Gastroesophageal sphincter (tissue), 4 donors: ENCODE measurements at regions not wholly inside any gene's neighbourhood (a gene's known extent, or its start where the extent isn't known, plus 50 kb on each side); places are given as distances from the start of the nearest gene placed in this dataset.

Experiments
- ATAC-seq: fragments of 150-250 bp; one replicate; pipeline ENCODE4 v1.9.1; 2016; ENCODE audit warnings: mild to moderate bottlenecking, moderate library complexity
- H3K27ac ChIP-seq, 4 donors: fragments of 200-600 bp; sonication (generic) in 3 of 4; 1 replicate in 3 of 4; 2 replicates in 1 of 4; pipeline ENCODE4 v1.5.1; 2016 to 2019
- H3K27me3 ChIP-seq: fragments of 200-600 bp; sonication (generic); one replicate; pipeline ENCODE4 v1.5.1; 2019
- H3K36me3 ChIP-seq, 2 donors: fragments of 200-600 bp; sonication (generic); one replicate each; pipeline ENCODE4 v1.5.1; 2019; ENCODE audit warnings: control low read depth in 1 of 2
- H3K4me1 ChIP-seq, 3 donors: fragments of 200-600 bp; sonication (generic); 1 replicate in 2 of 3; 2 replicates in 1 of 3; pipeline ENCODE4 v1.5.1; 2016 to 2019; ENCODE audit warnings: control low read depth in 2 of 3
- H3K4me3 ChIP-seq, 2 donors: fragments of 200-600 bp; sonication (generic); one replicate each; pipeline ENCODE4 v1.5.1; 2019; ENCODE audit warnings: mild to moderate bottlenecking in 1 of 2, moderate library complexity in 1 of 2
- H3K9me3 ChIP-seq, 3 donors: fragments of 200-600 bp; sonication (generic); one replicate each; pipeline ENCODE4 v1.5.1; 2017 to 2019; ENCODE audit warnings: control low read depth in 2 of 3
- EP300 ChIP-seq: sonication (generic); formaldehyde crosslinking; IDR thresholded peaks from one replicate; pipeline ENCODE4 v1.6.1; 2017; ENCODE audit warnings: antibody characterized with exemption, mild to moderate bottlenecking
- POLR2A ChIP-seq, 2 donors: fragments of 450-650 bp; IDR thresholded peaks; one replicate each; pipeline ENCODE4 v1.6.1; 2017; ENCODE audit warnings: antibody characterized with exemption in 2 of 2, mild to moderate bottlenecking in 2 of 2, moderate library complexity in 1 of 2
- POLR2AphosphoS5 ChIP-seq: sonication (generic); formaldehyde crosslinking; IDR thresholded peaks from one replicate; pipeline ENCODE4 v1.6.1; 2017; ENCODE audit warnings: antibody characterized with exemption
- WGBS, 2 donors: methylation state at CpG; one replicate each; pipeline ENCODE4 v1.1.5; 2018; ENCODE audit warnings: low coverage in 1 of 2; 5-methylcytosine and 5-hydroxymethylcytosine counted together
- TF ChIP-seq, protein P1 (sequence below), 4 experiments: fragments of 200-600 bp in 2 of 4; fragments of 450-650 bp in 2 of 4; sonication (generic) in 1 of 4; IDR thresholded peaks; one replicate each; pipeline ENCODE4 v1.5.1; 2017 to 2019; ENCODE audit warnings: antibody characterized with exemption in 4 of 4, mild to moderate bottlenecking in 2 of 4, moderate library complexity in 2 of 4

DNA sequence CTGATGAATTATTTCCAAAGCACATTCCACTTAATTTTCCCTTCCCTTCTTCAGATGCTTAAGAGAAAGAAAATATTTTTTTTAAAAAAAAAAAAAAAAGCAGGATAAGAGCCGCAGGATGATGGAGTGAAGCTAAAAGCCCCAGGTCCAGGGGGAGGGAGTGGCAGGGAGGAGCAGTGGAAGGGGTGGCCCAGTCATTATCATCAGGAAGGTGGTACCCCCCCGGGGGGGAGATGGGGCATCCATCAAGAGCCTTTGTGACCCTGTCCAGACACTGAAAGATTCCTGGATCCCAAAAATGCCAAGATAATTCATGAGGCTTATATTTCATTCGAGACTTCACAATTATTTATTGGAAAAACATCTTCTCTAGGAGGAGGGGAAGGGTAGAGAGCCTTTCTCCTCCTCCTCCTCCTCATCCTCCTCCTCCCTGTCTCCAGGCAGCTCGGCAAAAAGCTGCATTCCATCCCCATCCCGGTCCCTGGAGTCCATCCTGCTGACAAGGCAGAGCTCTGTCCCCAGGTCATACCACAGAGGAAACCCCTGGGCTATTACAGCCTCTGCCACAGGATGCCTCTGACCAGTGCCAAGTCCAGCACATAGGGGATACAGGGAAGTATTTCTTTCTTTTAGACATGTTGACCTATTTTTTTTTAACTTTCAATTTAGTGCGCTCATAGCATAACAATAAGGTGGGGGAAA is 125.3 kb downstream of the TWIST2 start:
- Histone ChIP-seq H3K27me3 (peaks cover 15% of the 10 kb centered on the region), H3K36me3 (no peaks in the 10 kb centered on the region), H3K9me3 (peaks cover 0 to 8% (median 0%) of the 10 kb centered on the region in 3 donors), H3K4me3 (no peak overlapping the region), H3K4me1 (peaks cover 0 to 32% (median 5%) of the 10 kb centered on the region in 3 donors), H3K27ac (peak overlapping the region in 3 of 4 donors; percentile 33 to 67 (median 57))
- 31% methylated on average over 5 to 6 of the region's 6 CpGs for WGBS, 2 donors
- ATAC-seq = no peak
- no peak for TF ChIP-seq EP300
- TF ChIP-seq, protein P1, sequence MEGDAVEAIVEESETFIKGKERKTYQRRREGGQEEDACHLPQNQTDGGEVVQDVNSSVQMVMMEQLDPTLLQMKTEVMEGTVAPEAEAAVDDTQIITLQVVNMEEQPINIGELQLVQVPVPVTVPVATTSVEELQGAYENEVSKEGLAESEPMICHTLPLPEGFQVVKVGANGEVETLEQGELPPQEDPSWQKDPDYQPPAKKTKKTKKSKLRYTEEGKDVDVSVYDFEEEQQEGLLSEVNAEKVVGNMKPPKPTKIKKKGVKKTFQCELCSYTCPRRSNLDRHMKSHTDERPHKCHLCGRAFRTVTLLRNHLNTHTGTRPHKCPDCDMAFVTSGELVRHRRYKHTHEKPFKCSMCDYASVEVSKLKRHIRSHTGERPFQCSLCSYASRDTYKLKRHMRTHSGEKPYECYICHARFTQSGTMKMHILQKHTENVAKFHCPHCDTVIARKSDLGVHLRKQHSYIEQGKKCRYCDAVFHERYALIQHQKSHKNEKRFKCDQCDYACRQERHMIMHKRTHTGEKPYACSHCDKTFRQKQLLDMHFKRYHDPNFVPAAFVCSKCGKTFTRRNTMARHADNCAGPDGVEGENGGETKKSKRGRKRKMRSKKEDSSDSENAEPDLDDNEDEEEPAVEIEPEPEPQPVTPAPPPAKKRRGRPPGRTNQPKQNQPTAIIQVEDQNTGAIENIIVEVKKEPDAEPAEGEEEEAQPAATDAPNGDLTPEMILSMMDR (IDR thresholded peaks at IDR 0.05) = no peak
- no peak for TF ChIP-seq POLR2A (IDR thresholded peaks at IDR 0.05)
- TF ChIP-seq POLR2AphosphoS5 = no peak

DNA sequence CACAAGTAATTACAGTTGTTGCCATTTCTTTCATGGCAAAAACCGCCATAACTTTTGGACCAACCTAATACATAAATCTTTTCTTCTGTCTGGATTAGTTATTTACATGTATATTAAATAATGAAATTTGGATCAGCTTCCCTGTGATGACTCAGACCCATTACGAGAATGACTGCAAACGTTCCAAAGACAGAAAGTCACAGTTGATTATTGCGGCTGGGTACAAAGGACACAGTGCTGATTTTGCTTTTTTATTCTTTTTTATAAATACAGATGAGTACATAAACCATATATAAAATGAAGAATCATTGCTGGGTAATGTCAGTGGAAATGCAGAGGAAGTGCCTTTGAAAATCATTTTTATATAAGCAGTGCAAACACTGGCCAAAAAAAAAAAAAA is 126.2 kb downstream of the TWIST2 start:
- no peak for ATAC-seq
- H3K36me3 ChIP-seq = no peaks in the 10 kb centered on the region
- no peak overlapping the region for H3K4me3 ChIP-seq
- H3K27me3 ChIP-seq = peaks cover 15% of the 10 kb centered on the region
- H3K27ac ChIP-seq = peak overlapping the region in 2 of 4 donors; percentile 67 to 73
- H3K4me1 ChIP-seq = peaks cover 0 to 32% (median 5%) of the 10 kb centered on the region in 3 donors
- peaks cover 0 to 8% (median 0%) of the 10 kb centered on the region in 3 donors for H3K9me3 ChIP-seq
- WGBS, 2 donors = 25 to 33% methylated on average over 4 of the region's 4 CpGs
- TF ChIP-seq, protein P1 (IDR thresholded peaks at IDR 0.05) = no peak
- TF ChIP-seq EP300 (no peak), POLR2AphosphoS5 (peak; percentile 38), POLR2A (IDR thresholded peaks at IDR 0.05) (no peak)

DNA sequence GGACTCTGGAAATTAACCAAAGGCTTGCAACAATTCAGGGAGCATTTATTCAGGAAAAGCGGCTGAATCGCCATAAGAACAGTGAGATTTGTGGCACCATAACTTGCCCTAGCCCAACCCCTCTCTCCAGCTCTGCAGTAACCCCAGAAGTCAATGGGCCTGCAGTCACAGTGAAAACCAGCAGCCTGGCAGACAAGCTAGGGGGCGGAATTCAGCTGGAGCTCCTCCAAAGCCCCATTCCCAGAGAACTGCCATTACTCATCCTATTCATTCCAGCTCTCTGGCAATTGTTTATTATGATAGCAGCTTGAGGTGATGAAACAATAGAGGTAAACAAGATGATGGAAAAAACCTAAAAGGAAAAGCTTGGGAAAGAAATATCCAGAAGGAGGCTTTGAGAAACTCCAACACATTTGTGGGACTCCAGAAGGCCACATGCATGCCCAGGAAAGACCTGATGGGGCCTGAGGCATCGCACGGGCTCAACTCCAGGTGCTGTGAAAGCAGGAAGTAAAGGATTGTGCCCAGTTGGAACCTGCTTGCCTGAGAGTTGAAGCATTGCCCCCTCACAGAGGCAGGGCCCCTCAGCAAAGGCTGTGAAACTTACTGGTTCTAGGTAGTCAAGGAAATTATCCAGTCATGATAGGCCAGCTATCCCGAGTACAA is 126.7 kb downstream of the TWIST2 start:
- 40 to 46% methylated on average over 3 to 4 of the region's 6 CpGs for WGBS, 2 donors
- Histone ChIP-seq H3K9me3 (peaks cover 0 to 8% (median 0%) of the 10 kb centered on the region in 3 donors), H3K27ac (peak overlapping the region; percentile 62 to 80 (median 70)), H3K4me3 (no peak overlapping the region), H3K27me3 (peaks cover 15% of the 10 kb centered on the region), H3K36me3 (no peaks in the 10 kb centered on the region), H3K4me1 (peaks cover 0 to 32% (median 5%) of the 10 kb centered on the region in 3 donors)
- TF ChIP-seq POLR2AphosphoS5 (peak; percentile 34), POLR2A (IDR thresholded peaks at IDR 0.05) (no peak)
- TF ChIP-seq, protein P1 (IDR thresholded peaks at IDR 0.05) = peak in 1 of 4 experiments; percentile 63
- ATAC-seq = peak; percentile 83

DNA sequence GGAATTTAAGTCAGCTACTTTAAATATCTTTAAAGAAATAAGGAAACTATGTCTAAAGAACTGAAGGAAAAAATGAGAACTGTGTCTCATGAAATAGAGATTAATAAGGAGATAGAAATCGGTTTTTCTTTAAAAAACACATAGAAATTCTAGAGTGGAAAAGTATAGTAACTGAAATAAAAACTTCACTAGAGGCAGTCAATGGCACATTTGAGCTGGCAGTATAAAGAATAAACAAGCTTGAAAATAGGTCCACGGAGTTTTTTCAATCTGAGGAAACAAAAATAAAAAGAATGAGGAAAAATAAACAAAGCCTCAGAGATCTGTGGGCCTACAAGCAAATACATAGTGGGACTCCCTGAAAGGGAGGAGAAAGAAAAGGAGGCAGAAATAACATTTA is 127.5 kb downstream of the TWIST2 start:
- peaks cover 8% of the 10 kb centered on the region for H3K27me3 ChIP-seq
- peaks cover 0 to 31% (median 5%) of the 10 kb centered on the region in 3 donors for H3K4me1 ChIP-seq
- peak overlapping the region in 2 of 4 donors; percentile 67 to 73 for H3K27ac ChIP-seq
- H3K9me3 ChIP-seq = peaks cover 0 to 8% (median 0%) of the 10 kb centered on the region in 3 donors
- no peak for TF ChIP-seq POLR2AphosphoS5
- 56 to 70% methylated on average over 2 of the region's 2 CpGs for WGBS, 2 donors
- no peak overlapping the region for H3K4me3 ChIP-seq
- no peak for ATAC-seq
- no peaks in the 10 kb centered on the region for H3K36me3 ChIP-seq

DNA sequence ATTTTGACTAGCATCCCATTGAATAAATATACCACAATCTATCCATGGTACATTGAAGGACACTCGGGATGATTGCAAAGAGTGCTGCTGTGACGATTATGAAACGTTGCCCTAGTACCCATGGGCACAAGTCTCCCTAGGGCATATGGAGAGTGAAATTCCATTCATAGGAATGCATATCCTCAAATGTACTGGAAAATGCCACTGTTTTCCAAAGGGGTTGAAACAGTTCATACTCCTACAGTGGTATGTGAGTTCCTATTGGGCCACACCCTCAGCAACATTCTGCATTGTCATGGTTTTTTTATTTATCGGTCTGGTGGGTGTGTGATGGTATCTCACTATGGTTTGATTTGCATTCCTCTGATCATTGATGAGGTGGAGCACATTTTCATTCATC is 130.6 kb downstream of the TWIST2 start:
- TF ChIP-seq POLR2A (IDR thresholded peaks at IDR 0.05) (no peak), POLR2AphosphoS5 (no peak), EP300 (no peak)
- TF ChIP-seq, protein P1 (IDR thresholded peaks at IDR 0.05) = no peak
- WGBS, 2 donors = 88% methylated on average over 4 of the region's 4 CpGs; no CpG with 5 or more reads in 1 of the 2 donors
- no peaks in the 10 kb centered on the region for H3K36me3 ChIP-seq
- H3K4me1 ChIP-seq = peaks cover 0 to 18% (median 5%) of the 10 kb centered on the region in 3 donors
- H3K4me3 ChIP-seq = no peak overlapping the region
- ATAC-seq = no peak
- no peak overlapping the region for H3K27ac ChIP-seq
- H3K27me3 ChIP-seq = no peaks in the 10 kb centered on the region
- peaks cover 0 to 8% (median 0%) of the 10 kb centered on the region in 3 donors for H3K9me3 ChIP-seq
